ENCODE measurements at regions not wholly inside any gene's neighbourhood (a gene's known extent, or its start where the extent isn't known, plus 50 kb on each side); places are given as distances from the start of the nearest gene placed in this dataset.

DNA sequence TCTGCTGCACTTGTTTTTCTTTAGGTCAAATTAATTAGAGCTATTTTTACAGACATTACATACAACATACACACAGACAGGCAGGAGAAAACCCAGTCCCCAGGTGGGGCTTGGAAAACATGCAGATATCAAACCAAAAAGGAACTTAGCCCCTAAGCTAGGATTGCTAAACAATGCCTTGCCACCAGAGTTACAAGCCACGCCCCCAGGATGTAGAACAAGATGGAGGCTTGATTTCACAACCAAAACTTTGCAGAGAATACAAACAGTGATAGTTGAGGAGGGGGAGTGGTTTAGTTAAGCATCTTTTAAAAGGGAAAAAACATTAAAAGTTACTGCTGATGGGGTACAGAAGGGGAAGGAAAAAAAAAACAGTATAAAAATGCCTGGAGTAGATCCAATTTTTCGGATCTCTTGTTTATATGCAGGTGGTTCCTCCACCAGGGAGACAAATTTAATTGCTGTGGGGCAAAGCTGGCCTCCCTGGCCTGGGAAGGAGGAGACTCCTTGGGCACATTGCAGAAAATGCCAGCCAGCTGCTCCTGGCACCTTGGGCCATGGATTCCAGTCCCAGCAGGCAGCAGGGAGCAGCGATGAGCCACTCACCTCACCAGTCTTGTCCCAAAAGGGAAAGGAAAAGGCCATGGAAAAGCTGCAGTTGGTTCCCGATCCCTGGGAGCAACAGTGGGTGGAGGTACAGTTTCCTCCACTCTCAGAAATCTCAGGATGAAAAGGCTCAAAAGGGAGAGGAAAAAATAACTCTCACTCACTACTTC, 348.4 kb upstream of the REG3G start:
- no peak overlapping the region for H3K4me3 Mint-ChIP-seq
- no peaks in the 10 kb centered on the region for H3K36me3 Mint-ChIP-seq (ENCODE audit: low read depth)
- H3K27ac ChIP-seq (ENCODE audit: low read depth, low read length), result no peak overlapping the region
- H3K9me3 Mint-ChIP-seq, result no peaks in the 10 kb centered on the region
- TF ChIP-seq, protein P1, sequence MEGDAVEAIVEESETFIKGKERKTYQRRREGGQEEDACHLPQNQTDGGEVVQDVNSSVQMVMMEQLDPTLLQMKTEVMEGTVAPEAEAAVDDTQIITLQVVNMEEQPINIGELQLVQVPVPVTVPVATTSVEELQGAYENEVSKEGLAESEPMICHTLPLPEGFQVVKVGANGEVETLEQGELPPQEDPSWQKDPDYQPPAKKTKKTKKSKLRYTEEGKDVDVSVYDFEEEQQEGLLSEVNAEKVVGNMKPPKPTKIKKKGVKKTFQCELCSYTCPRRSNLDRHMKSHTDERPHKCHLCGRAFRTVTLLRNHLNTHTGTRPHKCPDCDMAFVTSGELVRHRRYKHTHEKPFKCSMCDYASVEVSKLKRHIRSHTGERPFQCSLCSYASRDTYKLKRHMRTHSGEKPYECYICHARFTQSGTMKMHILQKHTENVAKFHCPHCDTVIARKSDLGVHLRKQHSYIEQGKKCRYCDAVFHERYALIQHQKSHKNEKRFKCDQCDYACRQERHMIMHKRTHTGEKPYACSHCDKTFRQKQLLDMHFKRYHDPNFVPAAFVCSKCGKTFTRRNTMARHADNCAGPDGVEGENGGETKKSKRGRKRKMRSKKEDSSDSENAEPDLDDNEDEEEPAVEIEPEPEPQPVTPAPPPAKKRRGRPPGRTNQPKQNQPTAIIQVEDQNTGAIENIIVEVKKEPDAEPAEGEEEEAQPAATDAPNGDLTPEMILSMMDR (conservative IDR thresholded peaks at IDR 0.05), result peak; percentile 51
- no peak overlapping the region for H3K4me3 ChIP-seq (ENCODE audit: low read length)
- DNase-seq, result peak; percentile 63
- H3K9me3 ChIP-seq (ENCODE audit: control insufficient read depth, low read length), result no peaks in the 10 kb centered on the region
- H3K27me3 ChIP-seq (ENCODE audit: control insufficient read depth, insufficient read depth, low read length, poor library complexity, severe bottlenecking), result no peaks in the 10 kb centered on the region
- no peaks in the 10 kb centered on the region for H3K27me3 Mint-ChIP-seq (ENCODE audit: insufficient read depth)
- no peak overlapping the region for H3K27ac Mint-ChIP-seq
- H3K4me1 Mint-ChIP-seq, result no peaks in the 10 kb centered on the region
- H3K36me3 ChIP-seq (ENCODE audit: control insufficient read depth, insufficient read depth, low read length), result no peaks in the 10 kb centered on the region
- WGBS, 2 experiments (ENCODE audit: insufficient coverage in 1 of 2, insufficient read length in 1 of 2), result 88 to 100% methylated on average over 2 to 4 of the region's 4 CpGs
- no peak overlapping the region for H3K9ac ChIP-seq (ENCODE audit: extremely low read depth, low read length, poor library complexity, severe bottlenecking)
- no peaks in the 10 kb centered on the region for H3K4me1 ChIP-seq (ENCODE audit: control insufficient read depth, insufficient read depth, low read length)

DNA sequence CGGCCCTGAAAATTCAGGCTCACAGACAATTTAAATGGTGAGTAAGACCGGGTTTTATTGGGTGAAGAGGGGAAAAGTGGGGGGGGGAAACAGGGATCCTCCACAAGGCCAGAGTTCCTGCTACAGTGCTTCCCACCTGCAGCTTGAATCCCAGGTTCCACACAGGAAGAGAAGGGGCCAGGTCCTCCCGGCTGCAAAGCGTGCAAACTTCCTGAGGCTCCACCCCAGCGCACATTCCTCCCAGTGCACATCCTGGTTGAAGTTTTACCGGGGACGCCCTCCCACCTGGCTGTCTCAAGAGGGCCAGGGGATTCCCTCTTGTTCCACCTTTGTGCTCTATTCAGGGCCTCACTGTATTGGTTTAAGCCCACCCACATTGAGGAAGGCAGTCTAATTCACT, 347.7 kb upstream of the REG3G start:
- 90 to 100% methylated on average over 2 to 7 of the region's 7 CpGs for WGBS, 2 experiments (ENCODE audit: insufficient coverage in 1 of 2, insufficient read length in 1 of 2)
- Histone ChIP-seq H3K4me3 (ENCODE audit: low read length) (no peak overlapping the region), H3K9me3 (ENCODE audit: control insufficient read depth, low read length) (no peaks in the 10 kb centered on the region), H3K27ac (ENCODE audit: low read depth, low read length) (no peak overlapping the region), H3K36me3 (ENCODE audit: control insufficient read depth, insufficient read depth, low read length) (no peaks in the 10 kb centered on the region), H3K27me3 (ENCODE audit: control insufficient read depth, insufficient read depth, low read length, poor library complexity, severe bottlenecking) (no peaks in the 10 kb centered on the region), H3K9ac (ENCODE audit: extremely low read depth, low read length, poor library complexity, severe bottlenecking) (no peak overlapping the region), H3K4me1 (ENCODE audit: control insufficient read depth, insufficient read depth, low read length) (no peaks in the 10 kb centered on the region)
- Mint-ChIP-seq H3K36me3 (ENCODE audit: low read depth) (no peaks in the 10 kb centered on the region), H3K4me3 (no peak overlapping the region), H3K27me3 (ENCODE audit: insufficient read depth) (no peaks in the 10 kb centered on the region), H3K27ac (no peak overlapping the region), H3K9me3 (no peaks in the 10 kb centered on the region), H3K4me1 (no peaks in the 10 kb centered on the region)
- DNase-seq, result no peak
- TF ChIP-seq, protein P1 (conservative IDR thresholded peaks at IDR 0.05), result no peak

DNA sequence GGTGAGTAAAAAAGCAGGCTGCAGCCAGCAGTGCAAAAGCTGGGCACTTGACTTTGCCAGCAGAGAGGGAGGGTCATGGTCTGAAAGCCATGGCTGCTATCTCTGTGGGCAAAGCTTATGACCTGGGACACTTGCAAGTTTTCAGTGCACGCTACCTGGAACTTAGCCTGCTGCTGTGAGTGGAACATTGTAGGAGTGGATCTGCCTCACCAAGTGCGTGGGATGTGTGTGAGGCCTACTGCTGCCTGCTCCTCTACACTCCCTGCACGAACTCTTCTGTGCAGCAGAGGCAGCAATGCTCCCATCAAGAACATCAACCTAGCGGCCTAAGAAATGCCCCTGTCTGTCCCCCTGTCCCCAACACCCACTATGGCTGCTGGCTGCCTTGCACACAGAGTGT, 344.1 kb upstream of the REG3G start:
- Histone ChIP-seq H3K36me3 (ENCODE audit: control insufficient read depth, insufficient read depth, low read length) (no peaks in the 10 kb centered on the region), H3K4me3 (ENCODE audit: low read length) (no peak overlapping the region), H3K9ac (ENCODE audit: extremely low read depth, low read length, poor library complexity, severe bottlenecking) (no peak overlapping the region), H3K9me3 (ENCODE audit: control insufficient read depth, low read length) (no peaks in the 10 kb centered on the region), H3K27me3 (ENCODE audit: control insufficient read depth, insufficient read depth, low read length, poor library complexity, severe bottlenecking) (no peaks in the 10 kb centered on the region), H3K27ac (ENCODE audit: low read depth, low read length) (no peak overlapping the region), H3K4me1 (ENCODE audit: control insufficient read depth, insufficient read depth, low read length) (no peaks in the 10 kb centered on the region)
- DNase-seq, result no peak
- Mint-ChIP-seq H3K4me3 (no peak overlapping the region), H3K9me3 (peaks cover 2% of the 10 kb centered on the region), H3K4me1 (no peaks in the 10 kb centered on the region), H3K27me3 (ENCODE audit: insufficient read depth) (no peaks in the 10 kb centered on the region), H3K36me3 (ENCODE audit: low read depth) (no peaks in the 10 kb centered on the region), H3K27ac (no peak overlapping the region)
- TF ChIP-seq, protein P1 (conservative IDR thresholded peaks at IDR 0.05), result no peak
- WGBS, 2 experiments (ENCODE audit: insufficient coverage in 1 of 2, insufficient read length in 1 of 2), result 83 to 100% methylated on average over 2 to 4 of the region's 4 CpGs
